ENCODE measurements at regions not wholly inside any gene's neighbourhood (a gene's known extent, or its start where the extent isn't known, plus 50 kb on each side); places are given as distances from the start of the nearest gene placed in this dataset.

DNA sequence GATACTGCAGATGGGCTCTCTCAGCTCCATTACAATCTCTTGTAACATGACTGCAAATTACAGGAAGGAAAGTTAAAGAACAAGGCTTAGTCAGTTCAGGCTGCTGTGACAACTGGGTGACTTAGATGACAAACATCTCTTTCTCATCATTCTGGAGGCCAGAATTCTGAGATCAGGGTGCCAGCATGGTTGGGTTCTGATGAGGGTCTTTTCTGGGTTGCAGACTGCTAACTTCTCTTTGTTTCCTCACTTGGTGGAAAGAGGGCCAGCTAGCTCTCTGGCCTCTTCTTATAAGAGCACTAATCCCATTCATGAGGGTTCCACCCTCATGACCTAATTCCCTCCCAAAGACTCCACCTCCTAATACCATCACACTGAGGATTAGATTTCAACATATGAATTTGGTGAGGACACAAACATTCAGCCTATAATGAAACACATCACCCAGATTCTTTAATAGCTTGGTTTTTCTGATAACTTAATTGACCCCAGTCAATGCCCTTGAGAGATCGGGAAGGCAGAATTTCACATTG, 73.6 kb upstream of the MAMDC2 start:
- Histone ChIP-seq H3K23me2 (ENCODE audit: low read depth, low read length) (no peaks in the 10 kb centered on the region), H4K8ac (ENCODE audit: extremely low read depth, insufficient read depth, low read length) (no peak overlapping the region), H3K18ac (ENCODE audit: extremely low read depth, low read length) (no peak overlapping the region), H3K79me1 (ENCODE audit: low read depth, low read length) (no peaks in the 10 kb centered on the region), H3K4me2 (ENCODE audit: insufficient read depth in 1 of 2, low read depth in 2 of 2, low read length in 2 of 2) (no peak overlapping the region), H2BK5ac (ENCODE audit: low read depth, low read length) (no peak overlapping the region), H4K5ac (ENCODE audit: insufficient read length, low read depth, low read length) (no peak overlapping the region), H3K4ac (replicated peaks; ENCODE audit: insufficient read length, low read depth, low read length) (no peak overlapping the region), H2BK120ac (replicated peaks; ENCODE audit: low read depth, low read length) (no peak overlapping the region), H4K91ac (replicated peaks; ENCODE audit: insufficient read length, low read length) (no peak overlapping the region), H2BK12ac (ENCODE audit: low read depth, low read length) (no peak overlapping the region), H3K56ac (replicated peaks; ENCODE audit: insufficient read length, low read depth, low read length) (no peak overlapping the region), H2BK20ac (ENCODE audit: low read length) (no peak overlapping the region), H3K23ac (ENCODE audit: insufficient read length) (no peak overlapping the region), H2BK15ac (ENCODE audit: low read length) (no peak overlapping the region), H3K27ac (ENCODE audit: low read depth, low read length) (no peak overlapping the region), H3K9ac (replicated peaks in 1 of 4; ENCODE audit: extremely low read depth in 1 of 4, low read depth in 3 of 4, low read length in 3 of 4) (no peak overlapping the region), H2AK5ac (ENCODE audit: low read depth, low read length) (no peak overlapping the region), H2AFZ (ENCODE audit: low read length) (no peak overlapping the region), H3K27me3 (replicated peaks in 1 of 4; ENCODE audit: control insufficient read depth in 3 of 4, extremely low read depth in 1 of 4, insufficient read depth in 3 of 4, low read length in 3 of 4) (no peaks in the 10 kb centered on the region), H3K9me3 (ENCODE audit: insufficient read depth in 2 of 2, low read depth in 1 of 2, low read length in 1 of 2) (no peaks in the 10 kb centered on the region), H4K20me1 (replicated peaks in 1 of 2; ENCODE audit: control insufficient read depth in 1 of 2, insufficient read depth in 2 of 2, low read length in 2 of 2) (no peaks in the 10 kb centered on the region), H3K14ac (ENCODE audit: insufficient read length) (no peak overlapping the region), H3K4me3 (ENCODE audit: extremely low read depth in 1 of 4, insufficient read depth in 2 of 4, low read depth in 3 of 4, low read length in 4 of 4) (no peak overlapping the region), H3K36me3 (ENCODE audit: control insufficient read depth in 2 of 4, insufficient read depth in 4 of 4, low read length in 3 of 4) (no peaks in the 10 kb centered on the region), H3K4me1 (replicated peaks in 1 of 4; ENCODE audit: control insufficient read depth in 3 of 4, insufficient read depth in 4 of 4, low read length in 3 of 4) (peaks cover 0 to 10% (median 3%) of the 10 kb centered on the region in 4 experiments; a peak in 3 of 7 replicates), H3K79me2 (ENCODE audit: control insufficient read depth in 1 of 2, insufficient read depth in 2 of 2, low read length in 2 of 2) (no peaks in the 10 kb centered on the region)
- CTCF ChIA-PET (ENCODE audit: partially characterized antibody), result interaction anchor here (0.6 to 4.1 kb wide), 13 partner anchors 11 to 632 kb away, joined by 3 to 126 read pairs (median 4); partner anchors contain the start of gene MAMDC2
- POLR2A ChIA-PET (ENCODE audit: partially characterized antibody), result no interaction called here
- DNase-seq (ENCODE audit: low read depth in 1 of 2, low spot score in 2 of 2) (no peak), FAIRE-seq (no peak)
- 89% methylated on average over 1 of the region's 1 CpG; no CpG with 5 or more reads in 1 of the 2 experiments for WGBS, 2 experiments (ENCODE audit: extremely low coverage in 1 of 2, insufficient coverage in 1 of 2, insufficient read length in 1 of 2, insufficient replicate concordance in 2 of 2, low coverage in 1 of 2, low lambda C conversion rate in 2 of 2, missing lambda C conversion rate in 1 of 2)
- no peak for TF ChIP-seq RNF2 (IDR thresholded peaks at IDR 0.05; ENCODE audit: borderline replicate concordance, low read depth, low read length, missing control alignments, poor library complexity, severe bottlenecking)
- TF ChIP-seq SAP30 (IDR thresholded peaks at IDR 0.05; ENCODE audit: insufficient read depth, insufficient replicate concordance, low read length), result no peak
- TF ChIP-seq, protein P1, sequence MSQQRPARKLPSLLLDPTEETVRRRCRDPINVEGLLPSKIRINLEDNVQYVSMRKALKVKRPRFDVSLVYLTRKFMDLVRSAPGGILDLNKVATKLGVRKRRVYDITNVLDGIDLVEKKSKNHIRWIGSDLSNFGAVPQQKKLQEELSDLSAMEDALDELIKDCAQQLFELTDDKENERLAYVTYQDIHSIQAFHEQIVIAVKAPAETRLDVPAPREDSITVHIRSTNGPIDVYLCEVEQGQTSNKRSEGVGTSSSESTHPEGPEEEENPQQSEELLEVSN (IDR thresholded peaks at IDR 0.05), result no peak
- no peak for TF ChIP-seq BRCA1 (IDR thresholded peaks at IDR 0.05; ENCODE audit: low read depth, low read length)

Data from H1 (cell line).